GM12878 (cell line): ENCODE measurements at regions not wholly inside any gene's neighbourhood (a gene's known extent, or its start where the extent isn't known, plus 50 kb on each side); places are given as distances from the start of the nearest gene placed in this dataset.

Source experiments
- CTCF ChIP-seq, 3 experiments: IDR thresholded peaks in 2 of 3; conservative IDR thresholded peaks in 1 of 3; 2 replicates each; pipeline ENCODE4 v1.5.1; 2011; ENCODE audit warnings: low read depth in 3 of 3, low read length in 3 of 3, mild to moderate bottlenecking in 3 of 3, control low read depth in 2 of 3, moderate library complexity in 2 of 3, inconsistent platforms in 1 of 3, mixed read lengths in 1 of 3; ENCODE audit not compliant: control insufficient read depth in 2 of 3, insufficient read depth in 1 of 3; ENCODE audit errors: extremely low read depth in 1 of 3
- EP300 ChIP-seq, 2 experiments: fragments of 150-350 bp in 1 of 2; IDR thresholded peaks; 2 replicates each; pipeline ENCODE4 v1.6.1; 2011 to 2012; ENCODE audit warnings: low read depth in 2 of 2, low read length in 2 of 2, borderline replicate concordance in 1 of 2, improper control_type of control experiment in 1 of 2, inconsistent platforms in 1 of 2; ENCODE audit not compliant: control insufficient read depth in 1 of 2
- HDAC6 ChIP-seq: fragments of 200-600 bp; sonication (generic); IDR thresholded peaks from one replicate; pipeline ENCODE4 v1.8.0; 2017; ENCODE audit warnings: antibody characterized with exemption; ENCODE audit not compliant: unreplicated experiment
- JUND ChIP-seq: IDR thresholded peaks from 2 replicates; pipeline ENCODE4 v1.6.1; 2012; ENCODE audit warnings: low read depth, mild to moderate bottlenecking, low read length, improper control_type of control experiment, moderate library complexity
- KLF5 ChIP-seq: fragments of 450-650 bp; IDR thresholded peaks from 2 replicates; pipeline ENCODE4 v1.6.1; 2014; ENCODE audit warnings: mild to moderate bottlenecking; ENCODE audit not compliant: partially characterized antibody
- MYC ChIP-seq: IDR thresholded peaks from 2 replicates; pipeline ENCODE4 v1.6.1; 2011; ENCODE audit warnings: mild to moderate bottlenecking, low read length, moderate library complexity, inconsistent platforms; ENCODE audit not compliant: insufficient read depth, insufficient replicate concordance, insufficient read length, severe bottlenecking
- NRF1 ChIP-seq: conservative IDR thresholded peaks from 2 replicates; pipeline ENCODE4 v1.6.1; 2011; ENCODE audit warnings: mild to moderate bottlenecking, low read depth, low read length, improper control_type of control experiment
- PRDM15 ChIP-seq: fragments of 450-650 bp; formaldehyde crosslinking; IDR thresholded peaks from 2 replicates; pipeline ENCODE4 v1.4.0; 2020; ENCODE audit warnings: mild to moderate bottlenecking, moderate library complexity
- RCOR1 ChIP-seq: conservative IDR thresholded peaks from 2 replicates; pipeline ENCODE4 v1.6.1; 2012; ENCODE audit warnings: low read depth, low read length, improper control_type of control experiment
- SIX5 ChIP-seq: IDR thresholded peaks from 2 replicates; pipeline ENCODE4 v1.6.1; 2011; ENCODE audit warnings: mild to moderate bottlenecking, low read depth, low read length, moderate library complexity; ENCODE audit not compliant: severe bottlenecking
- TCF3 ChIP-seq: IDR thresholded peaks from 2 replicates; pipeline ENCODE4 v1.6.1; 2012; ENCODE audit warnings: low read depth, mild to moderate bottlenecking, low read length, borderline replicate concordance; ENCODE audit not compliant: insufficient read depth
- USF1 ChIP-seq: IDR thresholded peaks from 2 replicates; pipeline ENCODE4 v1.6.1; 2011; ENCODE audit warnings: borderline replicate concordance, low read depth, mild to moderate bottlenecking, moderate library complexity, mixed read lengths, low read length; ENCODE audit not compliant: insufficient read depth; ENCODE audit errors: extremely low read length
- USF2 ChIP-seq: IDR thresholded peaks from 2 replicates; pipeline ENCODE4 v1.6.1; 2011; ENCODE audit warnings: low read depth, low read length, improper control_type of control experiment, borderline replicate concordance
- ZNF274 ChIP-seq: IDR thresholded peaks from one replicate; pipeline ENCODE4 v1.8.0; 2011; ENCODE audit not compliant: insufficient read length, insufficient read depth

- TF ChIP-seq SIX5: no peak
- TF ChIP-seq MYC: no peak
- TF ChIP-seq RCOR1: no peak
- no peak for TF ChIP-seq HDAC6
- TF ChIP-seq TCF3: peak; percentile 78; the same call in 1 of the 2 replicates
- TF ChIP-seq USF1: no peak
- no peak for TF ChIP-seq KLF5
- no peak for TF ChIP-seq PRDM15 (CRISPR knock-in tag)
- TF ChIP-seq EP300 (IDR thresholded peaks at IDR 0.05; ENCODE audit: borderline replicate concordance in 1 of 2, control insufficient read depth in 1 of 2, low read depth in 2 of 2, low read length in 2 of 2): peak; percentile 86 to 92
- no peak for TF ChIP-seq JUND
- no peak for TF ChIP-seq ZNF274
- TF ChIP-seq USF2: no peak
- TF ChIP-seq NRF1: no peak
- TF ChIP-seq CTCF (IDR thresholded peaks at IDR 0.05 in 2 of 3, conservative IDR thresholded peaks at IDR 0.05 in 1 of 3; ENCODE audit: control insufficient read depth in 2 of 3, extremely low read depth in 1 of 3, insufficient read depth in 1 of 3, low read depth in 3 of 3, low read length in 3 of 3): no peak
Measured at GRCh38 chr20:24842918-24843715, 106.0 kb upstream of the CST7 start.
